ENCODE measurements at regions not wholly inside any gene's neighbourhood (a gene's known extent, or its start where the extent isn't known, plus 50 kb on each side); places are given as distances from the start of the nearest gene placed in this dataset.

DNA sequence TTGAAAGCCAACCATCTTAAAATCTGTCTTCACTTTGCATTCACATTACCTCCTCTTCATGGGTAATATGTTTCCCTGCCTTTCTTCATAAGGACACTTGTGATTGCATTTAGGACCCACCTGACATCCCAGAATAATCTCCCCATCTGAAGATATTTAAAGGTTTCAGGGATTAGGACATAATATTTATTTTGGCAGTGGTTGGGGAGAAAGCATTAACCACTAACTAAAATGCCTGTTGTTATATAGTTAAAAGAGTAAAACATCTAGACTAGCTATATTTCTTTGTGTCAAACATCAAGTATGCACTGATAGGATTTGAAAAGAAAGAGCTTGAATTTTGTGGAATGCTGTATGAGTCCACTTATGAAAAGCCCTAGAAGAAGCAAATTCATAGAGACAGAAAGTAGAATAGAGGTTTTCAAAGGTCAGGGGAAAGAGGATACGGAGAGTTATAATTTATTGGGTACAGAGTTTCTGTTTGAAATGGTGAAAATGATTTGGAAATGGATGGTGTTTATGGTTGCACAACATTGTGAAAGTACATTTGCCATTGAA lies 457.7 kb upstream of the SPRY2 start:
- TF ChIP-seq POLR2A (IDR thresholded peaks at IDR 0.05) = no peak
- TF ChIP-seq, protein P1, sequence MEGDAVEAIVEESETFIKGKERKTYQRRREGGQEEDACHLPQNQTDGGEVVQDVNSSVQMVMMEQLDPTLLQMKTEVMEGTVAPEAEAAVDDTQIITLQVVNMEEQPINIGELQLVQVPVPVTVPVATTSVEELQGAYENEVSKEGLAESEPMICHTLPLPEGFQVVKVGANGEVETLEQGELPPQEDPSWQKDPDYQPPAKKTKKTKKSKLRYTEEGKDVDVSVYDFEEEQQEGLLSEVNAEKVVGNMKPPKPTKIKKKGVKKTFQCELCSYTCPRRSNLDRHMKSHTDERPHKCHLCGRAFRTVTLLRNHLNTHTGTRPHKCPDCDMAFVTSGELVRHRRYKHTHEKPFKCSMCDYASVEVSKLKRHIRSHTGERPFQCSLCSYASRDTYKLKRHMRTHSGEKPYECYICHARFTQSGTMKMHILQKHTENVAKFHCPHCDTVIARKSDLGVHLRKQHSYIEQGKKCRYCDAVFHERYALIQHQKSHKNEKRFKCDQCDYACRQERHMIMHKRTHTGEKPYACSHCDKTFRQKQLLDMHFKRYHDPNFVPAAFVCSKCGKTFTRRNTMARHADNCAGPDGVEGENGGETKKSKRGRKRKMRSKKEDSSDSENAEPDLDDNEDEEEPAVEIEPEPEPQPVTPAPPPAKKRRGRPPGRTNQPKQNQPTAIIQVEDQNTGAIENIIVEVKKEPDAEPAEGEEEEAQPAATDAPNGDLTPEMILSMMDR (IDR thresholded peaks at IDR 0.05) = no peak
